ENCODE measurements at regions not wholly inside any gene's neighbourhood (a gene's known extent, or its start where the extent isn't known, plus 50 kb on each side); places are given as distances from the start of the nearest gene placed in this dataset.

DNA sequence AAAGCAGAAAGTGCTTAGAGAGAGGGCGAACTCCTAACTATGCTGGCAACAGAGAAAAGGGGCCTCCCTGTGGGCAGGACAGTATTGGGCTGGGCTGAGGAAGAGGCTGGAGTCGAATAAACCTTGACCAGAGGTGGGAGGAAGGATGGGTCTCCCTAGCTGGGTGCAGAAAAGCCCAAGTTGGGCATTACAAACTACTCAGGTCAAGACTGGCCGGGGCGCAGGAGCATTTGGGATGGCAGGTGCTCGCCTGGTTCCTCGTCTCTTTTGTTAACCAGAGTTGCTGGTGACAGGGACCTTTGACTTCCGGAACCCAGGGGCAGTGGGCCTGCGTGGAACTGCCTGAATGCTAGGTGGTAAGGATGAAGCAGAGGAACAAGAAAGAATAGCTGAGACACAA is 80.3 kb upstream of the SHISAL1 start:
- Histone ChIP-seq H3K9me3 (ENCODE audit: control insufficient read depth, low read length) (no peaks in the 10 kb centered on the region), H3K4me3 (ENCODE audit: insufficient read depth in 1 of 2, low read depth in 1 of 2, low read length in 2 of 2) (no peak overlapping the region), H2BK5ac (ENCODE audit: low read depth, low read length, poor library complexity, severe bottlenecking) (no peak overlapping the region), H3K79me1 (replicated peaks; ENCODE audit: low read length, poor library complexity, severe bottlenecking) (no peaks in the 10 kb centered on the region), H3K27ac (ENCODE audit: low read length, poor library complexity, severe bottlenecking) (no peak overlapping the region), H3K14ac (ENCODE audit: low read length in 2 of 2) (no peak overlapping the region), H3K18ac (ENCODE audit: low read depth in 1 of 2, low read length in 2 of 2) (no peak overlapping the region), H3K4me2 (ENCODE audit: low read length, poor library complexity, severe bottlenecking) (no peak overlapping the region), H3K23ac (ENCODE audit: low read length in 2 of 2) (no peak overlapping the region), H4K91ac (ENCODE audit: low read length) (no peak overlapping the region), H3K4ac (ENCODE audit: low read depth in 1 of 2, low read length in 2 of 2) (no peak overlapping the region), H2AK5ac (ENCODE audit: low read length, severe bottlenecking) (no peak overlapping the region), H3K36me3 (ENCODE audit: control insufficient read depth in 1 of 2, insufficient read depth in 2 of 2, low read depth in 1 of 2, low read length in 2 of 2) (no peaks in the 10 kb centered on the region), H2BK120ac (ENCODE audit: low read depth, low read length) (no peak overlapping the region), H4K8ac (ENCODE audit: low read length) (no peak overlapping the region), H2AFZ (ENCODE audit: low read depth, low read length) (no peak overlapping the region), H2BK15ac (ENCODE audit: low read depth, poor library complexity, severe bottlenecking) (no peak overlapping the region), H2BK12ac (ENCODE audit: low read length in 2 of 2) (no peak overlapping the region), H3K27me3 (ENCODE audit: control insufficient read depth in 1 of 2, insufficient read depth in 1 of 2, low read length in 2 of 2) (peaks cover 42 to 91% of the 10 kb centered on the region in 2 experiments), H3K4me1 (ENCODE audit: control insufficient read depth, insufficient read depth, low read depth, low read length) (peaks cover 2% of the 10 kb centered on the region), H3K9ac (ENCODE audit: low read length) (no peak overlapping the region)
- WGBS, result 87% methylated on average over 8 of the region's 8 CpGs
- no peak for DNase-seq

DNA sequence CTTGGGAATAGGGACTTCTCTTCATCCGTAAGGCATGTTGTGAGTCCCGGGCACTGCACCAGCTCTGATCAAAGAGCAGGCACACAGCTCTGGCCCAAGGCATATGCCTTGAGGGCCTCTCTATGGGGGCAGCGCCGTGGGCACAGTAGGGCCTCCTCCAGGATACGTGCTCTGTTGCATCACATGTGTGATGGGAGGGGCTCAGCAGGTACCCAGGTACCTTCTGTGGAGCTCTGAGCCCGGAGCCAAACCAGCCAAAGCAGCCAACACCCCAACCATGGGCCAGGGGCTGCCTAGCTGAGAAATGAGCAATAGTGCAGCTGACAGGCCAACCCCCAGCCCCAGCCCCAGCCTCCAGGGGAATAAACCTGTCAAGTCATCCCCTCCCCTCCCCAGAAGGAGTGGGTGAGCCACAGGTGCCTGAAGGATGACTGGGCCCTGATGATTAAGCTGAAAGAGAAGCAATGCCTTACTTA is 79.7 kb upstream of the SHISAL1 start:
- Histone ChIP-seq H3K9ac (ENCODE audit: low read length) (no peak overlapping the region), H3K27me3 (ENCODE audit: control insufficient read depth in 1 of 2, insufficient read depth in 1 of 2, low read length in 2 of 2) (peaks cover 44 to 92% of the 10 kb centered on the region in 2 experiments), H3K23ac (ENCODE audit: low read length in 2 of 2) (no peak overlapping the region), H2BK5ac (ENCODE audit: low read depth, low read length, poor library complexity, severe bottlenecking) (no peak overlapping the region), H2BK12ac (ENCODE audit: low read length in 2 of 2) (no peak overlapping the region), H3K9me3 (ENCODE audit: control insufficient read depth, low read length) (no peaks in the 10 kb centered on the region), H2BK120ac (ENCODE audit: low read depth, low read length) (no peak overlapping the region), H2AK5ac (ENCODE audit: low read length, severe bottlenecking) (no peak overlapping the region), H3K36me3 (ENCODE audit: control insufficient read depth in 1 of 2, insufficient read depth in 2 of 2, low read depth in 1 of 2, low read length in 2 of 2) (no peaks in the 10 kb centered on the region), H3K4me3 (ENCODE audit: insufficient read depth in 1 of 2, low read depth in 1 of 2, low read length in 2 of 2) (no peak overlapping the region), H2AFZ (ENCODE audit: low read depth, low read length) (no peak overlapping the region), H2BK15ac (ENCODE audit: low read depth, poor library complexity, severe bottlenecking) (no peak overlapping the region), H4K91ac (ENCODE audit: low read length) (no peak overlapping the region), H3K4me2 (ENCODE audit: low read length, poor library complexity, severe bottlenecking) (no peak overlapping the region), H3K79me1 (replicated peaks; ENCODE audit: low read length, poor library complexity, severe bottlenecking) (no peaks in the 10 kb centered on the region), H3K4ac (ENCODE audit: low read depth in 1 of 2, low read length in 2 of 2) (no peak overlapping the region), H4K8ac (ENCODE audit: low read length) (no peak overlapping the region), H3K4me1 (ENCODE audit: control insufficient read depth, insufficient read depth, low read depth, low read length) (peaks cover 2% of the 10 kb centered on the region), H3K14ac (ENCODE audit: low read length in 2 of 2) (no peak overlapping the region), H3K18ac (ENCODE audit: low read depth in 1 of 2, low read length in 2 of 2) (no peak overlapping the region), H3K27ac (ENCODE audit: low read length, poor library complexity, severe bottlenecking) (no peak overlapping the region)
- 86% methylated on average over 6 of the region's 6 CpGs for WGBS
- DNase-seq, result no peak

DNA sequence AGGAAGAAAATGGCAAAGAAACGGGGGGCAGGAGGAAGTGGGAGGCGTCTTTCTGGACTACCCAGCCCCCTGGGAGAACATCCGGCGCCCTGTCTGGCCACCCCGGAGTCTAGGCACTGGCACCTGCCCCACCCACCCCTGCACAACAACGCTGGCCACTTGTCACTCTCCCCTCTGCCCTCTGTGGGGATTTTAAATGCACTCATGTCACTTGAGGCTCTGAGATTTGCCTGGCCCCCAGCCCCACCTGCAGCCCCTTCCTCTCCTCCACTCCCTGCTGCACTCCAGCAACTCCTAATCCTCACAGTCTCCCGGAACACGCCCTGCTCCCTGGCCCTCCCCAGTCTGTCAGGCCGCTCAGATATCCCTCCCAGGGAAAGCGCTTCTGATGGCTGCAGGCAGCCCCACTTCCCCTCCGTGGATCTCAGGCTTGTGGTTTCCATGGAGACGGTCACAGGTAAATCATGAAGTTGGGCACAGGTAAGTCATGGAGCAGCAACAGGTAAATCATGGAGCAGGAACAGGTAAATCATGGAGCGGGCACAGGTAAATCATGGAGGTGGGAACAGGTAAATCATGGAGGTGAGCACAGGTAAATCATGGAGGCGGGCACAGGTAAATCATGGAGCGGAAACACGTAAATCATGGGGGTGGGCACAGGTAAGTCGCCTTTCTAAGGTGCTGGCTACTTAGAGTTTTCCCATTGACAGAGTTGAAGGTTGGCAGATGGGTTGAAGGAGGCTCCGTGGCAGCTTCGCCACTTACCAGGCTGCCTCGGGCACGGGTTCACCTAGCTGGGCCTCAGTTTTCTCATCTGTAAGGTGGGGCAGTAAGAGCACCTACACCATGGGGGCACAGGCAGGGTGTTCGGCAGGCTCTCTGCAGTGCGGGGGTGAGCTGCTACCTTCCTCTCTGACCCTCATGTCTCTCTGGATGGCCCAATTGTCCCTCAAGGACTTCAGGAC is 79.0 kb upstream of the SHISAL1 start:
- Histone ChIP-seq H3K27ac (ENCODE audit: low read length, poor library complexity, severe bottlenecking) (no peak overlapping the region), H2BK12ac (ENCODE audit: low read length in 2 of 2) (no peak overlapping the region), H4K8ac (ENCODE audit: low read length) (no peak overlapping the region), H2BK5ac (ENCODE audit: low read depth, low read length, poor library complexity, severe bottlenecking) (no peak overlapping the region), H2AFZ (ENCODE audit: low read depth, low read length) (no peak overlapping the region), H3K9me3 (ENCODE audit: control insufficient read depth, low read length) (no peaks in the 10 kb centered on the region), H3K14ac (ENCODE audit: low read length in 2 of 2) (no peak overlapping the region), H2BK120ac (ENCODE audit: low read depth, low read length) (no peak overlapping the region), H3K4me3 (ENCODE audit: insufficient read depth in 1 of 2, low read depth in 1 of 2, low read length in 2 of 2) (no peak overlapping the region), H3K23ac (ENCODE audit: low read length in 2 of 2) (no peak overlapping the region), H3K27me3 (ENCODE audit: control insufficient read depth in 1 of 2, insufficient read depth in 1 of 2, low read length in 2 of 2) (peaks cover 43 to 92% of the 10 kb centered on the region in 2 experiments), H3K18ac (ENCODE audit: low read depth in 1 of 2, low read length in 2 of 2) (no peak overlapping the region), H3K36me3 (ENCODE audit: control insufficient read depth in 1 of 2, insufficient read depth in 2 of 2, low read depth in 1 of 2, low read length in 2 of 2) (no peaks in the 10 kb centered on the region), H4K91ac (ENCODE audit: low read length) (no peak overlapping the region), H3K9ac (ENCODE audit: low read length) (no peak overlapping the region), H3K4me1 (ENCODE audit: control insufficient read depth, insufficient read depth, low read depth, low read length) (peaks cover 2% of the 10 kb centered on the region), H2AK5ac (ENCODE audit: low read length, severe bottlenecking) (no peak overlapping the region), H2BK15ac (ENCODE audit: low read depth, poor library complexity, severe bottlenecking) (no peak overlapping the region), H3K4ac (ENCODE audit: low read depth in 1 of 2, low read length in 2 of 2) (no peak overlapping the region), H3K79me1 (replicated peaks; ENCODE audit: low read length, poor library complexity, severe bottlenecking) (no peaks in the 10 kb centered on the region), H3K4me2 (ENCODE audit: low read length, poor library complexity, severe bottlenecking) (no peak overlapping the region)
- WGBS, result 82% methylated on average over 23 of the region's 23 CpGs
- DNase-seq, result no peak

DNA sequence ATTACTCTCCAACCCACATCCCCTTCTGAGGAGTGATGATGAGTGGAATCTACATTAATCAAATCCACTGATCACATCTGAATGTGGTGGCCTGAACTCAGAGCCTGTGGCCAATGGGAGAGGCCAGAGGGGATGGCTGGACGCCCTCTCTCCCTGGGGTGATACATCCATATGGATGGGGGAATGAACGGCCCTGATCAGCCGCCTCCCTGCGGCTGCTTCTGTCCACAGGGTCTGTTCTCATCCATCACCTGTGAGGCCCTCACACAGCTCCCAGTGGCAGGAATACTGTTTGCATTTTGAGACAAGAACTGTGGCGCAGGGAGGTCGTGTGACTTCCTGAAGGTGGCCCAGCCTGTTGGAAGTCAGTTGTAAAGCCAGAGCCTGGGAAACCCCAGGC is 78.3 kb upstream of the SHISAL1 start:
- DNase-seq, result no peak
- peaks cover 2% of the 10 kb centered on the region for H3K4me1 ChIP-seq (ENCODE audit: control insufficient read depth, insufficient read depth, low read depth, low read length)
- no peak overlapping the region for H3K23ac ChIP-seq (ENCODE audit: low read length in 2 of 2)

More for the DNA sequence above, 78.3 kb upstream of the SHISAL1 start:
- Histone ChIP-seq H3K9ac (ENCODE audit: low read length) (no peak overlapping the region), H3K36me3 (ENCODE audit: control insufficient read depth in 1 of 2, insufficient read depth in 2 of 2, low read depth in 1 of 2, low read length in 2 of 2) (no peaks in the 10 kb centered on the region), H3K14ac (ENCODE audit: low read length in 2 of 2) (no peak overlapping the region), H3K4me3 (ENCODE audit: insufficient read depth in 1 of 2, low read depth in 1 of 2, low read length in 2 of 2) (no peak overlapping the region), H4K8ac (ENCODE audit: low read length) (no peak overlapping the region), H4K91ac (ENCODE audit: low read length) (no peak overlapping the region), H3K4me2 (ENCODE audit: low read length, poor library complexity, severe bottlenecking) (no peak overlapping the region), H3K79me1 (replicated peaks; ENCODE audit: low read length, poor library complexity, severe bottlenecking) (no peaks in the 10 kb centered on the region), H3K27ac (ENCODE audit: low read length, poor library complexity, severe bottlenecking) (no peak overlapping the region), H3K18ac (ENCODE audit: low read depth in 1 of 2, low read length in 2 of 2) (no peak overlapping the region), H2AK5ac (ENCODE audit: low read length, severe bottlenecking) (no peak overlapping the region), H2AFZ (ENCODE audit: low read depth, low read length) (no peak overlapping the region), H2BK120ac (ENCODE audit: low read depth, low read length) (no peak overlapping the region), H3K9me3 (ENCODE audit: control insufficient read depth, low read length) (no peaks in the 10 kb centered on the region), H2BK5ac (ENCODE audit: low read depth, low read length, poor library complexity, severe bottlenecking) (no peak overlapping the region), H3K27me3 (ENCODE audit: control insufficient read depth in 1 of 2, insufficient read depth in 1 of 2, low read length in 2 of 2) (peaks cover 38 to 92% of the 10 kb centered on the region in 2 experiments), H2BK15ac (ENCODE audit: low read depth, poor library complexity, severe bottlenecking) (no peak overlapping the region), H3K4ac (ENCODE audit: low read depth in 1 of 2, low read length in 2 of 2) (no peak overlapping the region), H2BK12ac (ENCODE audit: low read length in 2 of 2) (no peak overlapping the region)
- WGBS, result 79% methylated on average over 6 of the region's 6 CpGs
